ENCODE measurements at regions not wholly inside any gene's neighbourhood (a gene's known extent, or its start where the extent isn't known, plus 50 kb on each side); places are given as distances from the start of the nearest gene placed in this dataset.
A peak's percentile ranks its signal among the peaks of the same experiment; 100 is the strongest.

DNA sequence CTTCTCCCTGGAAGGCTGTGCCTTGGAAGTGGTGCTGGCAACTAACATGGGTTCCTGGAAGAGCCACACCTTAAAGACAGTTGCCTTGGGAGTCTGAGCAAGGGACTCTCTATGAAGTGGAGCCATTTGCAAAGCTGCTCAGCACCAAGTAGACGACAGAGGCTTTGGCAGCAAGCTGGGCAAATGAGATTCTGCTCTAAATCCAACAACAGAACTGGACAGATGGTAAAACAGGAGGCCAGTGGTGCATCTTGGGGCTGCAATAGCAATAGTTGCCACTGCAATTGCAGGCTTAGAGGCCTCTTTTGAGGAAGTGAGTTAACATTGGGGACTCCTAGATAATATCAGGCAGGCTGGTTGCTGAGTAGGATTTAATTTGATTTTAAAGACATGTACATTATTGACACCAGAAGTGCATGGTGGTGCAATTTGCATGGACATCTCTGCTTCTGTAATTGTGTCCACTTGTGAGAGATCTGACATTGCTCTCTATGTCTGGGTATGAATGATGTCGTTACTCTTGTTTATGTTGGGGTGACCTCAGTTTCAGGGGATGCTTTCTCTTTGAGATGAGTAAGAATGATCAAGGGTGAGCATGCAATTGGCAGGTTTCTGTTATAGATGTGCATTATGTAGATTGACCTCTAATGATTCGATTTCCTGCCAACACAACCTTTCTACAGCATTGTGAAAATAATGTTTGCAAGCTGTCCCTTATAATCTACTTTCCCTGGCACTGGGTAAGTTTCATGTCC, 568.3 kb upstream of the MEX3C start (continued):
- 0 out of 4 replicates have a peak, but pooled peaks of 1 of the 2 experiments have one; percentile 31 for TF ChIP-seq EP300 (IDR thresholded peaks at IDR 0.05; ENCODE audit: borderline replicate concordance in 1 of 2, control insufficient read depth in 1 of 2, low read depth in 2 of 2, low read length in 2 of 2)
- peak; percentile 47; the same call in 1 of the 2 replicates for TF ChIP-seq IRF4 (IDR thresholded peaks at IDR 0.05; ENCODE audit: low read depth, low read length)
- TF ChIP-seq ATF7 (IDR thresholded peaks at IDR 0.05; ENCODE audit: low read depth), result peak; percentile 39; the same call in 1 of the 2 replicates
- TF ChIP-seq E2F4 (IDR thresholded peaks at IDR 0.05; ENCODE audit: low read depth, low read length), result no peak
- TF ChIP-seq PRDM15 (CRISPR knock-in tag; IDR thresholded peaks at IDR 0.05), result no peak
- no peak for TF ChIP-seq ZNF384 (IDR thresholded peaks at IDR 0.05; ENCODE audit: borderline replicate concordance, low read depth, low read length)
- no peak for TF ChIP-seq HDAC6 (IDR thresholded peaks at IDR 0.05; ENCODE audit: unreplicated experiment)
- TF ChIP-seq ZBTB4 (CRISPR knock-in tag; IDR thresholded peaks at IDR 0.05), result no peak
- TF ChIP-seq CREB1 (IDR thresholded peaks at IDR 0.05; ENCODE audit: low read depth), result no peak
- TF ChIP-seq MTA3 (IDR thresholded peaks at IDR 0.05; ENCODE audit: borderline replicate concordance, low read length), result no peak
- TF ChIP-seq PAX5 (IDR thresholded peaks at IDR 0.05; ENCODE audit: borderline replicate concordance, low read depth, low read length), result no peak
- no peak for TF ChIP-seq RBBP5 (conservative IDR thresholded peaks at IDR 0.05)
- TF ChIP-seq BCL11A (IDR thresholded peaks at IDR 0.05; ENCODE audit: low read depth, low read length), result 0 out of 2 replicates have a peak, but pooled peaks have one; percentile 38
- TF ChIP-seq STAT3 (IDR thresholded peaks at IDR 0.05; ENCODE audit: low read depth, low read length), result no peak
- TF ChIP-seq, protein P1, sequence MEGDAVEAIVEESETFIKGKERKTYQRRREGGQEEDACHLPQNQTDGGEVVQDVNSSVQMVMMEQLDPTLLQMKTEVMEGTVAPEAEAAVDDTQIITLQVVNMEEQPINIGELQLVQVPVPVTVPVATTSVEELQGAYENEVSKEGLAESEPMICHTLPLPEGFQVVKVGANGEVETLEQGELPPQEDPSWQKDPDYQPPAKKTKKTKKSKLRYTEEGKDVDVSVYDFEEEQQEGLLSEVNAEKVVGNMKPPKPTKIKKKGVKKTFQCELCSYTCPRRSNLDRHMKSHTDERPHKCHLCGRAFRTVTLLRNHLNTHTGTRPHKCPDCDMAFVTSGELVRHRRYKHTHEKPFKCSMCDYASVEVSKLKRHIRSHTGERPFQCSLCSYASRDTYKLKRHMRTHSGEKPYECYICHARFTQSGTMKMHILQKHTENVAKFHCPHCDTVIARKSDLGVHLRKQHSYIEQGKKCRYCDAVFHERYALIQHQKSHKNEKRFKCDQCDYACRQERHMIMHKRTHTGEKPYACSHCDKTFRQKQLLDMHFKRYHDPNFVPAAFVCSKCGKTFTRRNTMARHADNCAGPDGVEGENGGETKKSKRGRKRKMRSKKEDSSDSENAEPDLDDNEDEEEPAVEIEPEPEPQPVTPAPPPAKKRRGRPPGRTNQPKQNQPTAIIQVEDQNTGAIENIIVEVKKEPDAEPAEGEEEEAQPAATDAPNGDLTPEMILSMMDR (IDR thresholded peaks at IDR 0.05 in 2 of 3, conservative IDR thresholded peaks at IDR 0.05 in 1 of 3; ENCODE audit: control insufficient read depth in 2 of 3, extremely low read depth in 1 of 3, insufficient read depth in 1 of 3, low read depth in 3 of 3, low read length in 3 of 3), result no peak

All from GM12878 (cell line).